Anterior cingulate cortex (tissue), 58 donors: ENCODE measurements at regions not wholly inside any gene's neighbourhood (a gene's known extent, or its start where the extent isn't known, plus 50 kb on each side); places are given as distances from the start of the nearest gene placed in this dataset.

Experiments used
- DNase-seq, 58 donors: peaks; one replicate each; lab custom pipeline; 2025; lab: John Stamatoyannopoulos, UW

- DNase-seq = no peak
These were observed 207.0 kb upstream of the SLC30A5 start for GRCh38 chr5:68886814-68887213.

GRCh38 chr5:68891718-68892117 lies 202.1 kb upstream of the SLC30A5 start:
- no peak for DNase-seq

GRCh38 chr5:68894673-68895072 lies 199.1 kb upstream of the SLC30A5 start:
- DNase-seq = no peak

- DNase-seq = peak in 14 of 58 donors; percentile 0 to 45 (median 4)
These were observed 194.8 kb upstream of the SLC30A5 start for GRCh38 chr5:68898951-68899471.

- no peak for DNase-seq
These were observed 181.7 kb upstream of the SLC30A5 start for GRCh38 chr5:68911840-68912690.

GRCh38 chr5:68915079-68915478 lies 178.7 kb upstream of the SLC30A5 start:
- no peak for DNase-seq

GRCh38 chr5:68918306-68918705 lies 175.5 kb upstream of the SLC30A5 start:
- DNase-seq = no peak

- DNase-seq = no peak
These were observed 173.8 kb upstream of the SLC30A5 start for GRCh38 chr5:68919988-68920490.

GRCh38 chr5:68920888-68921287 lies 172.9 kb upstream of the SLC30A5 start:
- no peak for DNase-seq

GRCh38 chr5:68922172-68922987 lies 171.4 kb upstream of the SLC30A5 start:
- no peak for DNase-seq

- peak in 1 of 58 donors; percentile 2 for DNase-seq
These were observed 169.2 kb upstream of the SLC30A5 start for GRCh38 chr5:68924481-68925145.

- DNase-seq = no peak
These were observed 165.1 kb upstream of the SLC30A5 start for GRCh38 chr5:68928617-68929302.

- no peak for DNase-seq
These were observed 163.7 kb upstream of the SLC30A5 start for GRCh38 chr5:68930139-68930538.

GRCh38 chr5:68932830-68933434 lies 160.9 kb upstream of the SLC30A5 start:
- DNase-seq = no peak

GRCh38 chr5:68942169-68942568 lies 151.6 kb upstream of the SLC30A5 start:
- DNase-seq = no peak

GRCh38 chr5:68946728-68947127 lies 147.1 kb upstream of the SLC30A5 start:
- no peak for DNase-seq

GRCh38 chr5:68947986-68948385 lies 145.8 kb upstream of the SLC30A5 start:
- no peak for DNase-seq

GRCh38 chr5:68949256-68949655 lies 144.6 kb upstream of the SLC30A5 start:
- peak in 20 of 58 donors; percentile 2 to 67 (median 22) for DNase-seq

- peak in 1 of 58 donors; percentile 67 for DNase-seq
These were observed 144.1 kb upstream of the SLC30A5 start for GRCh38 chr5:68949711-68950110.
